AG04449 (cell line): ENCODE measurements at regions not wholly inside any gene's neighbourhood (a gene's known extent, or its start where the extent isn't known, plus 50 kb on each side); places are given as distances from the start of the nearest gene placed in this dataset.

Experiments used
- CTCF ChIA-PET: fragments of 350-600 bp; formaldehyde crosslinking; extraction: SDS; loops from one replicate; lab custom pipeline; 2021; ENCODE audit warnings: antibody characterized with exemption; lab: Yijun Ruan, JAX
- POLR2A ChIA-PET: fragments of 400-600, 350-600 bp; formaldehyde crosslinking; extraction: SDS; loops from one replicate; lab custom pipeline; 2020; ENCODE audit warnings: antibody characterized with exemption, inconsistent platforms; lab: Yijun Ruan, JAX
- DNase-seq: peaks from one replicate; pipeline ENCODE4 v3.0.0-alpha.2; 2010; ENCODE audit warnings: low read depth, low spot score
- H3K4me3 ChIP-seq: 2 replicates; pipeline ENCODE4 v1.5.1; 2011; ENCODE audit warnings: low read depth, mild to moderate bottlenecking, control low read depth, low read length
- CTCF ChIP-seq: IDR thresholded peaks from one replicate; pipeline ENCODE4 v1.5.1; 2011; ENCODE audit warnings: mild to moderate bottlenecking, moderate library complexity, low read length, control low read depth, inconsistent platforms; ENCODE audit not compliant: insufficient read depth; ENCODE audit errors: missing control alignments

- peak; percentile 12 for DNase-seq
- no peak for TF ChIP-seq CTCF
- H3K4me3 ChIP-seq: no peak overlapping the region
- ChIA-PET CTCF (interaction anchor here (1.6 to 1.9 kb wide), 2 partner anchors 21 to 410 kb away, joined by 4 read pairs; no protein-coding TSS in a partner anchor), POLR2A (no interaction called here)
Measured at GRCh38 chr13:37192956-37193355, 87.5 kb upstream of the CSNK1A1L start.

- ChIA-PET POLR2A (interaction anchor here (1.6 kb wide), 1 partner anchor 14 kb away, joined by 3 read pairs; no protein-coding TSS in a partner anchor), CTCF (interaction anchor here (1.0 kb wide), 1 partner anchor 11 kb away, joined by 3 read pairs; no protein-coding TSS in a partner anchor)
- peak; percentile 16 for DNase-seq
- H3K4me3 ChIP-seq: no peak overlapping the region
- no peak for TF ChIP-seq CTCF
Measured at GRCh38 chr13:37187621-37188020, 82.2 kb upstream of the CSNK1A1L start.

GRCh38 chr13:37187105-37187504 is 81.6 kb upstream of the CSNK1A1L start:
- no peak for DNase-seq

GRCh38 chr13:37181620-37182019 is 76.2 kb upstream of the CSNK1A1L start:
- CTCF ChIA-PET: interaction anchor here (0.8 to 1.1 kb wide), 3 partner anchors 15 to 423 kb away, joined by 3 read pairs; no protein-coding TSS in a partner anchor
- H3K4me3 ChIP-seq: no peak overlapping the region
- POLR2A ChIA-PET: no interaction called here
- no peak for DNase-seq
- no peak for TF ChIP-seq CTCF

More at GRCh38 chr13:37187105-37187504, 81.6 kb upstream of the CSNK1A1L start:
- POLR2A ChIA-PET: interaction anchor here (0.6 to 1.6 kb wide), 2 partner anchors 14 to 120 kb away, joined by 3 to 4 read pairs; no protein-coding TSS in a partner anchor
- H3K4me3 ChIP-seq: no peak overlapping the region
- CTCF ChIA-PET: interaction anchor here (1.0 kb wide), 1 partner anchor 11 kb away, joined by 3 read pairs; no protein-coding TSS in a partner anchor
- no peak for TF ChIP-seq CTCF

GRCh38 chr13:37179645-37180044 is 74.2 kb upstream of the CSNK1A1L start:
- CTCF ChIA-PET: no interaction called here
- TF ChIP-seq CTCF: no peak
- DNase-seq: no peak
- H3K4me3 ChIP-seq: no peak overlapping the region
- POLR2A ChIA-PET: no interaction called here

GRCh38 chr13:37177125-37177524 is 71.7 kb upstream of the CSNK1A1L start:
- TF ChIP-seq CTCF: no peak
- CTCF ChIA-PET: interaction anchor here (1.6 kb wide), 1 partner anchor 10 kb away, joined by 3 read pairs; no protein-coding TSS in a partner anchor
- H3K4me3 ChIP-seq: no peak overlapping the region
- no peak for DNase-seq
- POLR2A ChIA-PET: no interaction called here
